ENCODE measurements at regions not wholly inside any gene's neighbourhood (a gene's known extent, or its start where the extent isn't known, plus 50 kb on each side); places are given as distances from the start of the nearest gene placed in this dataset.

- intact Hi-C loops (cut with micrococcal nuclease; ENCODE audit: unreplicated experiment): no loop called here
- POLR2A ChIA-PET (ENCODE audit: unreplicated experiment): no interaction called here
- H3K9me3 ChIP-seq (ENCODE audit: insufficient read depth, low read depth): no peaks in the 10 kb centered on the region; the same call in 1 of the 2 replicates
- no peak overlapping the region for H3K4me3 ChIP-seq
- no peaks in the 10 kb centered on the region for H3K4me1 ChIP-seq (replicated peaks; ENCODE audit: insufficient read depth)
- CTCF ChIA-PET: no interaction called here
- no peak overlapping the region for H3K4me2 ChIP-seq
- H3K79me2 ChIP-seq (ENCODE audit: low read depth): no peaks in the 10 kb centered on the region
- no peak overlapping the region for H3K27ac ChIP-seq
- H3K9me2 ChIP-seq (ENCODE audit: insufficient read depth): no peaks in the 10 kb centered on the region
- no peaks in the 10 kb centered on the region for H3K36me3 ChIP-seq (ENCODE audit: low read depth)
- no peak overlapping the region for H2AFZ ChIP-seq
- H3K27me3 ChIP-seq (ENCODE audit: insufficient read depth, low read depth): no peaks in the 10 kb centered on the region
- no TSS peak for BruUV-seq (replicated peaks)
- TF ChIP-seq, protein P1, sequence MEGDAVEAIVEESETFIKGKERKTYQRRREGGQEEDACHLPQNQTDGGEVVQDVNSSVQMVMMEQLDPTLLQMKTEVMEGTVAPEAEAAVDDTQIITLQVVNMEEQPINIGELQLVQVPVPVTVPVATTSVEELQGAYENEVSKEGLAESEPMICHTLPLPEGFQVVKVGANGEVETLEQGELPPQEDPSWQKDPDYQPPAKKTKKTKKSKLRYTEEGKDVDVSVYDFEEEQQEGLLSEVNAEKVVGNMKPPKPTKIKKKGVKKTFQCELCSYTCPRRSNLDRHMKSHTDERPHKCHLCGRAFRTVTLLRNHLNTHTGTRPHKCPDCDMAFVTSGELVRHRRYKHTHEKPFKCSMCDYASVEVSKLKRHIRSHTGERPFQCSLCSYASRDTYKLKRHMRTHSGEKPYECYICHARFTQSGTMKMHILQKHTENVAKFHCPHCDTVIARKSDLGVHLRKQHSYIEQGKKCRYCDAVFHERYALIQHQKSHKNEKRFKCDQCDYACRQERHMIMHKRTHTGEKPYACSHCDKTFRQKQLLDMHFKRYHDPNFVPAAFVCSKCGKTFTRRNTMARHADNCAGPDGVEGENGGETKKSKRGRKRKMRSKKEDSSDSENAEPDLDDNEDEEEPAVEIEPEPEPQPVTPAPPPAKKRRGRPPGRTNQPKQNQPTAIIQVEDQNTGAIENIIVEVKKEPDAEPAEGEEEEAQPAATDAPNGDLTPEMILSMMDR (conservative IDR thresholded peaks at IDR 0.05): no peak
- no peak for TF ChIP-seq EZH2 (IDR thresholded peaks at IDR 0.05; ENCODE audit: low read depth)
- no peak for DNase-seq
- no peaks in the 10 kb centered on the region for H4K20me1 ChIP-seq (ENCODE audit: insufficient read depth)
- H3F3A ChIP-seq (ENCODE audit: insufficient read depth, low read depth): no peaks in the 10 kb centered on the region
Observed at GRCh38 chr6:23195487-23195886, 626.1 kb downstream of the HDGFL1 start.

GRCh38 chr6:23199541-23199940 is 630.2 kb downstream of the HDGFL1 start:
- intact Hi-C loops (cut with micrococcal nuclease; ENCODE audit: unreplicated experiment): no loop called here
- Histone ChIP-seq H4K20me1 (ENCODE audit: insufficient read depth) (no peaks in the 10 kb centered on the region), H3K36me3 (ENCODE audit: low read depth) (no peaks in the 10 kb centered on the region), H3K4me2 (no peak overlapping the region), H2AFZ (no peak overlapping the region), H3K9me2 (ENCODE audit: insufficient read depth) (no peaks in the 10 kb centered on the region), H3K4me1 (replicated peaks; ENCODE audit: insufficient read depth) (no peaks in the 10 kb centered on the region), H3K27ac (no peak overlapping the region), H3K27me3 (ENCODE audit: insufficient read depth, low read depth) (no peaks in the 10 kb centered on the region), H3K9me3 (ENCODE audit: insufficient read depth, low read depth) (no peaks in the 10 kb centered on the region; the same call in 1 of the 2 replicates), H3F3A (ENCODE audit: insufficient read depth, low read depth) (no peaks in the 10 kb centered on the region), H3K79me2 (ENCODE audit: low read depth) (no peaks in the 10 kb centered on the region), H3K4me3 (no peak overlapping the region)
- CTCF ChIA-PET: no interaction called here
- TF ChIP-seq EZH2 (IDR thresholded peaks at IDR 0.05; ENCODE audit: low read depth): no peak
- TF ChIP-seq, protein P1 (conservative IDR thresholded peaks at IDR 0.05): no peak
- no peak for DNase-seq
- POLR2A ChIA-PET (ENCODE audit: unreplicated experiment): no interaction called here
- no TSS peak for BruUV-seq (replicated peaks)

DNA sequence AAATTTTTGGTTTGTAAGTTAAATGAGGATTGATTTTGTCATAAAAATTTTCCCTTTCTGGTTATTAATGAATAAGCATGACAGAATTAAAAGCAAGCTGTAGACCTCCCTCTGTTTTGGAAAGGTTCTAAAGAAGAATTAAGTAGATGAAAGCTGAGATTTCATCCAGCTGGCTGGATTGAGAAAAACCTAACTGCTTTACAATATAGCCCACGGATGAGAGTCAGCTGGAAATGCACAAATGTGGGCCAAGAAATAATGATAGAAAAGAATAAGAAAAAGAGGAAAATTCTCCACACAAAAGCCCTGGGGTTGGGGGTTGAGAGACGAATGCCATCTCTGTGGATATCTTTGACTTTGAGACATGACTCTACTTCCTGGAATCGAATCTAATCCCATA is 631.6 kb downstream of the HDGFL1 start:
- BruUV-seq (replicated peaks): no TSS peak
- no peaks in the 10 kb centered on the region; the same call in 1 of the 2 replicates for H3K9me3 ChIP-seq (ENCODE audit: insufficient read depth, low read depth)

More for the DNA sequence above, 631.6 kb downstream of the HDGFL1 start:
- ChIA-PET CTCF (no interaction called here), POLR2A (ENCODE audit: unreplicated experiment) (no interaction called here)
- intact Hi-C loops (cut with micrococcal nuclease; ENCODE audit: unreplicated experiment): no loop called here
- Histone ChIP-seq H3K27ac (no peak overlapping the region), H3K4me3 (no peak overlapping the region), H3F3A (ENCODE audit: insufficient read depth, low read depth) (no peaks in the 10 kb centered on the region), H3K4me1 (replicated peaks; ENCODE audit: insufficient read depth) (no peaks in the 10 kb centered on the region), H3K9me2 (ENCODE audit: insufficient read depth) (no peaks in the 10 kb centered on the region), H3K4me2 (no peak overlapping the region), H4K20me1 (ENCODE audit: insufficient read depth) (no peaks in the 10 kb centered on the region), H2AFZ (no peak overlapping the region), H3K27me3 (ENCODE audit: insufficient read depth, low read depth) (no peaks in the 10 kb centered on the region), H3K79me2 (ENCODE audit: low read depth) (no peaks in the 10 kb centered on the region), H3K36me3 (ENCODE audit: low read depth) (no peaks in the 10 kb centered on the region)
- TF ChIP-seq EZH2 (IDR thresholded peaks at IDR 0.05; ENCODE audit: low read depth): no peak
- TF ChIP-seq, protein P1 (conservative IDR thresholded peaks at IDR 0.05): no peak
- DNase-seq: no peak
